GM19025 (cell line): ENCODE measurements at regions not wholly inside any gene's neighbourhood (a gene's known extent, or its start where the extent isn't known, plus 50 kb on each side); places are given as distances from the start of the nearest gene placed in this dataset.

ENCODE experiments used
- ATAC-seq: cut with Tn5 transposase; IDR thresholded peaks from one replicate; pipeline ENCODE4 v1.9.1; 2021; ENCODE audit warnings: mild to moderate bottlenecking, low read depth, moderate library complexity; ENCODE audit not compliant: unreplicated experiment

DNA sequence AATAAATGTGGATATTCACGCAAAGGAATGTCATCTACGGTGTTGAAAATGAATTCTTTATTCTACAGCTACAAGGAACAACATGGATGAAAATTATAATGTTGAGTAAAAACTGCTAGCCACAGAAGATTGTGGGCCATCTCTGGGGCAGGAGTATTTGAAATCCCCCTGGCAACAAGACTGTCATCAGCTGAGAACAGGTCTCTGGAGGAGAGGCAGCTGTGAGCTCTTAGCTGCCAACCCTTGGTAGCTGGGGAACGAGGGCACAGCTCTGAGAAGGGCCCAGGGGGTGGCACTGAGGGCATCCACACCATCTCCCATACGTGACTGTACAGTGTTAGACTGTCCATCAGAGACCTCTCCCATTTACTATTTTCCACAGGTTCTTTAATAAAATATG lies 340.1 kb upstream of the MGMT start:
- ATAC-seq: no peak

DNA sequence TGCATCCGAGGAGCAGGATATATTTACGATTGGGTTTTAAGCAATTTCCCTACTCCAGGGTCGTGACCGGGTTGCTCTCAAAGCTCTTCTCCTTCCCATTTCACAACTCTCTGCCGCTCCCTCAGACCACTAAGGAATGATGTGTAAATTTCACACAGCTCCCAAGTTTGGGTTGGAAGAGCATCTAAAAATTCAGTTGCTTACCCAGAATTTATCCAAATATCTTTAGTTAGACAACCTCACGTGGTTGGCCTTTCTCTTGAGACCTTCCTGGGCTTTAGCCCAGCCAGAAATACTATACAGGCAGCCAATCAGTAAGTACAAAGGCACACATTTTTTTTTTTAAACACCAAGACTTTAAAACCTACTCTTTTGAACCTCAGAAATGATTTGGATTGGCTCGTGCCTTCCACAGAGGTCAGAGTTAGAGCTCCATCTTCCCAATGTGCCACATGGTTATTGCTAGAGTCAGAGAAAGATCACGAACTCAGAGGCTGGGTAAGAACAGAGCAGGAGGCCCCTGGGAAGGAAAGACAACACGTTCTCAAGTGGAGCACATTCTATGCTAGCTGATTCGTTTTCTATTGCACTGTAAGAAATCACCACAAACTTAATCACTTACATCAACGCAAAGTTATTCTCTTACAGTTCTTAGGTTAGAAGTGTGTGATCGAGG lies 335.4 kb upstream of the MGMT start:
- ATAC-seq: no peak

DNA sequence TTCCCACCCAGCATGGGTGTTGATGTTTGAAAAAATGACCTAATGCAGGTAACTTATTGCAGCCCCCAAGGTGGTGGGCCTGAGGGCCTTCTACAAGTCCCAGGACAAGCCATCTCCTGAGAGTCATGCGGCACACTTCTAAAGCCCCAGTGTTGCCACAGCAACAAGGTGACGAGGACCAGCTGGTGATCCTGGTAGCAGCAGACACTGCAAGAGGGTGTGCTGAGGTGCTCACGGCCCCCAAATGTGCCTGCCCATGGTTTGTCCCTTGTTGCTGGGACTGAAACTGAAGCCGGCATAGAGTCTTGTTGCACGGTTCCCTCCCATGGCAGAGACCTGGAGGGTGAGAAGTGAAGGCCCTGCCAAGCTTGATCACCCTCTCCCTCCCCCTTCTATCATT lies 333.2 kb upstream of the MGMT start:
- no peak for ATAC-seq

DNA sequence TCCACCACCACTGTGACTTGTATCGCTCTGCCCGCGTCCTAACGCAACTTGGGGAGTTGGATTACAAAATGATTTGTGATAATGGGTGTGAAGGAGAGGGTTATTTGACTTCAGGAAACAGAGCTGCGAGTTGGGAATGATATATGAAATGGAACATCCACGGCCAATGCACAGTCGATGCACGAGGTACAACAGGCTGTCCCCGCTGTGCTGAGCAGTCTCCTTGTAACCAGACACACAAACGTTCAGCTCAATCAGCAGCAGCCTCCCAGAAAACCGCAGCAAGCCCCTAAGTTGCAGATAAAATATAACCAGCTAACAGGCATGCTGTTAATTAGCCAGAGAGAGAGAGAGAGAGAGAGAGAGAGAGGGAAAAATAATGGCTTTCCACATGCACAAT lies 332.7 kb upstream of the MGMT start:
- no peak for ATAC-seq

DNA sequence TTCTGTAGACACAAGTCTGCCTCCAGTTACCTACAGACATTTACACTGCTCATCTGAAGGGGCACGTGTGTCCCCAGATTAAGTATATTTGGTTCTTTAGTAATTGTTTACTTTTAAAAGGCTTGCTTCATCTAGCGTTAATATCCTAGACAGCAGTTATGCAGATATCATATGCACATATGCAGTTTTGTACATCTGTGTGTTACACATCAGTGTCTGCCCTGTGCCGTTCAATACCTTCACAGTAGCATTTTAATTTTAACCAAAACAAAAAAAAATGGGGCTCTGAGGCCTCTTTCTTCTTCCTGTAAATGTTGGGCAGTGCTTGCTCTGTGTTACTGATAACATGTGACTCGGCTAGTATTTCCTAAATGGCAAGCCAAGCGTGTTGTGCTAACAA lies 331.4 kb upstream of the MGMT start:
- ATAC-seq: no peak

DNA sequence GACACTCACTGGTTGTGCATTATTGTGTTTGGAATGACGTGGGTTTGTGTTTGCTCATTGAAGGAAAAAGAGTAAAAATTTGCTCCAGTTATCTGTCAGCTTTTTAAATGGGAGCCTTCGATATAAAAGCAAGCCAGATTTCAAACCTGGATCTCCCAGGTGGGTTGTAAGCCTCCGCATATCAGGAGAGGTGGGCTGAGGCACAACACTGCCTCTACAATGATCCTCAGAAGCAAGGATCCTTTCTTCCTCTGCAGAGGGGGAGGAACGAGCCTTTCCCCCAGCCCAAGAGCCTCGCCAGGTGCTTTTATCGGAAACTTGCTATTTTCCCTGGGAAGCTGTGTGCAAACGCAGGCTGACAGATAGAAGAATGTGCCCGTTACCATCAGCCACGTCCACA lies 331.0 kb upstream of the MGMT start:
- ATAC-seq: no peak

DNA sequence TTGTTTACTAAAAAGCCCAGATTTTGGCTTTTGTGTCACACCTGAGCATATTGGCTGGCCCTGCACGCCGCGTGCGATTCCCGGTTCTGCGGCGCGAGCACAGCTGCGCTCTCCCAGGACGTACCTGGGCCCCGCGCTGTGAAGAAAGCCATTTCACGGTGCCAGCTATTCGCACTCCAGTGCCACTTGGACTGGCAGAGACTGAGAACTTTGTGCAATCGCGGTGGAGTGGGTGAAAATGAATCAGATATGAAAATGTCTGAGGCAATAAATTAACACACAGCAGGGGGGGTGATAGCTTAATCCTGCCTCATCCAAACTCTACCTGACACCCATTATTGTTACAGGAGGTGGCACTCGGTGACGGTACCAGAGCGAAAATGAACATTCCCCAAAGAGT lies 330.1 kb upstream of the MGMT start:
- no peak for ATAC-seq

DNA sequence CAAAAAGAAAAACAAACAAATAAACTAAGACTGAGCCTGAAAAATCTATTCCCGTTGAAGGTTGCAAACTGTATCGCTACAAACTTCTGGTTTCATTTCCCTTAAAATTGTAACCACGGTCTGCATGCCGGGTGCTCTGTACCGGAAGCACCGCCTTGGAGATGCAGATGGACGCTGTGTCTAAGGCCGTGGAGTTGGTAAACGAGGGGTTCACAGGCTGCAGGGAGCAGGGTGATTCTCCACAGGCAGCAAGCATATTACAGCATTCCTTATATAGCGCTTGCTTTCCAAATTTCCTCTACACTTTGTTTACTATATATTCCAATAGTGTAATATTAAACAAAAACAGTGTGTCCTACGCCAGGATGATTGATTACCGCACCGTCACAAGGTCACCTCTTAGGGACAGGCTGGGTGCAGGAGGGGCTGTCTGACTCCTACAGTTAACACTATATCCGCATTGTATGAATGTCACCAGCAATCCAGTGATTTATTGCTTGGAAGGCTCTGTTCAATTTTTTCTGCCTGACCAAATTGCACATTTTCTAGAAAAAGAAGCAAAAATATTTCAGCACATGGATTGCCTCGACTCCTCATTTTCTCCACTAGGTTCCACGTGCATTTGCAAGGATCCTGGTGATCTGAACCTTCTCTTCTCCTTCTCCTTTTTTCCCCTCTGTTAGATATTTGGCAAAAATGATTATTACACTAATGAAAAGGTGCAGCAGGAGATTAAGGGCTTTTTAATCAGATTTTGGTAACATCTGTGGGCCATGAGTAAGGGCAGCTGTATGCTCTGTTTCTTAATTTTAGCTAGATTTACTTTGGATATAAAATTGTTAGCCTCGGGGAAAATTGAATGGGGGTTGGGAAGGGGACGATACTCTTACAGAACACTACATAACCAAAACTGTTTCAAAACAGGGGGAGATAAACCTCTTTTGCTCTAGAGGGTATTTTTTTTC lies 325.8 kb upstream of the MGMT start:
- no peak for ATAC-seq

DNA sequence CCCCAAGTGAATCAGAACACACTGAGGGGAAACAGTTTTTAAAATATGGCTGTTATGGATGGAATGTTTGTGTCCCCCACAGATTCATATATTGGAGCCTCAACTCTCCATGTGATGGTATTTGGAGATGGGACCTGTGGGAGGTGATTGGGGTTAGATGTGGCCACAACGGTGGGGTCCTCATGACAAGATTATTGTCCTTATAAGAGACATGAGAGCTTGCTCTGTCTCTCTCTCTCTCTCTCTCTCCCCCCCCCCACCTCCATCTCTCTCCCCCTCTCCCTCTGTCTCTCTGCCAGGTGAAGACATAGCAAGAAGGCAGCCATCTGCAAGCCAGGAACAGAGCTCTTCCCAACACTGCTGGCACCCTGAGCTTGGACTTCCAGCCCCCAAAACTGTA lies 315.8 kb upstream of the MGMT start:
- ATAC-seq: no peak

DNA sequence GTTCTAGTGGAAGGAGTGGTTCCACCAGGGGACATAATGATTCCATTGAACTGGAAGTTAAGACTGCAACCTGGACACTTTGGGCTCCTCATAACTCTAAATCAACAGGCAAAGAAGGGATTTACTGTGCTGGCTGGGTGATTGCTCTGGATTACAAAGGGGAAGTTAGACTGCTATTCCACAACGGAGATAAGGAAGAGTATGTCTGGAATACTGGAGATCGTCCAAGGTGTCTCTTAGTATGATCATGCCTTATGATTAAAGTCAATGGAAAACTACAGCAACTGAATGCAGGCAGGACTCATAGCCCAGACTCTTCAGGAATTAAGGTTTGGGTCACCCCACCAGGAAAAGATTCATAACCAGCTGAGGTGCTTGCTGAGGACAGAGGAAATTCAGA lies 310.6 kb upstream of the MGMT start:
- ATAC-seq: no peak

DNA sequence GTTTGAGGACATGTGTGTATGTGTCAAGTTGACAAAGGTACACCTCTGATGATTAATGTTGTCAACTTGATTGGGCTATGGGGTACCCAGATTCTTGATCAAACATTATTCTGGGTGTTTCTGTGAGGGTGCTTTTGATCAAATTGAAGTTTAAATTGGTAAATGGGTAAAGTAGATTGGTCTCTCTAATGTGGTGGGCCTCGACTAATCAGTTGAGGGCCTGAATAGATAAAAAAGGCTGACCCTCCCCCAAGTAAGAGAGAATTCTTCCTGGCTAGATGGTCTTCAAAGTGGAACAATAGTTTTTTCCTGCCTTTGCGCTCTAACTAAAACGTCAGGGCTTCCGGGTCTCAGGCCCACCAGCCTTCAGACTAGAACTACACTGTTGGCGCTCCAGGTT lies 309.9 kb upstream of the MGMT start:
- ATAC-seq: no peak

DNA sequence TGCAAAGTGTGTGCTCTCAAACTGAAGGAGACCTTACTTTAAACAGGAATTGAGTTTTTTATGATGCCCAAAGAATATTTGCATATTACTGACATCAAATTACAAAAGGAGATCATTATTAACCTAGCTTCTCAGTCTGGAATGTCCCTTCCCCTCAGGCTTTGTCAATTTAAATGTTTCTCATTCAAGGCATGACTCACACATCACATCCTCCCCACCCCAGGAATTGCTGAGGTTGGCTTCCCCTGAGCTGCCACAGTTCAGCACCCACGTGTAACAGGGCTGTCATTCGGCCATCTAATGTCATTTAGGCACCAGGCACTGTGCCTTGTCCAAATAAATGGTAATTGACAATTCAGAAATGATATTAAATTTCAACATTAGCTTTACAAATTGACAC lies 305.9 kb upstream of the MGMT start:
- ATAC-seq: no peak

DNA sequence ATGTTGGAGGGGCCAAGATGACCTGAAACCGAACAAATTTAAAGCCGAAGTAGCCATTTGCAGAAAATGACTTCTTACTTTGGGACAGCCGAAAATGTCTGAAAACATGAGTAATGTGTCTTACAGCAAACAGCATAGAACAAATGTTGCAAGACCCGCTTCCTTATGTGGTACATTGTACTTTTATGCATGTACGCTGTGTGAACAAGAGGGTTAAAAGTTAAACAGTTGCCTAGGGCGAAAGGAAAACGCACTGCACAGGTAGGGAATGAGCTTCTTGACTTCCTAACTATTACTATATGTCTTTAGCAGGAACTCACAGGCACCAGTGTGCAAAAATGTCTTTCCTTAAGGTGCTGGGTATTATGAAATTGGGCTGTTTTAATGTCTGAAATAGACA lies 303.5 kb upstream of the MGMT start:
- ATAC-seq: no peak

DNA sequence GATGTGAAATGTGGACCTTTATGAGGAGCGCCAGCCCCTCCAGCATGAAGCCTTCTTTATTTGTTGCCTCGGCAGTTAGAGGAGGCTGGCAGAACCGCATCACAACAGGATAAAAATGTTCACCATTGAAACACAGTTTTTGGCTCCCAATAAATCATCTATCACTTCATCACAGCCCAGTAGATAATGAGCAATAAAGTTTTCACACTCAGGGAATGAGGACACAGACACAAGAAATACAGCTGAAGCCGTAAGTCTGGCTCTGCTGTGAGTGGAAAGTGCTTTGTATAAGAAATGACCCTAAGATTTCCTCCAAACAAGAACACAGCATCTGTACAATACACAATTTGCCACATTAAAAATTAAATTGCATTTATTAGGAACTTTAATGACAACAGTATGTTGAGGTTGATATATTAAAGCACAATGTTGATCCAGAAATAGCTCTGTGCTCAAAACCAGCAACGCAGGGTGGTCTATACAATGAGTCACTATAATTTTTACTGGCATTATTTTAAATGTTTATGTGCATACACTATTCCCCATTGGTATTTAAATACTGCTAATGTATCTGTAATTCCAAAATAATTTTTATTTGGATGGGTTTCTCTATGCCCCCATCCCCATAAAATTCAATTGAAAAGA lies 301.8 kb upstream of the MGMT start:
- no peak for ATAC-seq

DNA sequence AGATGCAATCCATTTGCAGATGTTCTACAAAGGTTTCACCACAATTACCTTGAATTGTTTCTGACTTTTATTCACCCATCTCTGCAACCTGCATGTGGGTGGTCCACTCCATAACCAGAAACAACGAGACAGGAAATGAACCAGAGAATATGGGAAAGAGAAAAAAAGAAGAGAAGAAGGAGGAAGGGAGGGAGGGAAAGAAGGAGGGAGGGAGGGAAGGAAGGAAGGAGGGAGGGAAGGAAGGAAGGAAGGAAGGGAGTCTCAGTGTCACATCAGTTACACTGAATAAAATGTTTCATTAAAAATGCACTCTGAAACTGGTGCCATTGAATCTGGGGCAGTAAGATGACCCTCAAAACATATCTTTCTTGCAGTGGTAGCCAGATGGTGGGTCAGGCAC lies 301.3 kb upstream of the MGMT start:
- ATAC-seq: no peak

DNA sequence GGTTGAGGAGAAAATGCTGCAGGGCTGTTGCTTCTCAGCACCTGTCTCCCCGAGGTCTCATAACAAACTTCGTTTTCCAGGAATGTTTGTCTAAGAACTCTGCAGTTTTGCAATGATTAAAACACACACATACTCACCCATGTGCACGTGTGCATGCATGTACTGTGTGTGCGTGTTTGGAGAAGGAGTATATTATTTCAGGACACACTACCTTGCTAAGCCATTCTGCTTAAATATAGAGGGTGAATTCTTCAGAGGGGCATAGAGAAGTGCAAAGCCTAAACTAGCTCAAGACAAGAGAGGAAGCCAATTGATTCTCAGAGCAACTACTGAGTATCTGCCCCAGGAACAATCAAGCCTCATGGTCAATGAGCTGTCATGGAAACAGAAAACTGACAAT lies 298.4 kb upstream of the MGMT start:
- no peak for ATAC-seq

DNA sequence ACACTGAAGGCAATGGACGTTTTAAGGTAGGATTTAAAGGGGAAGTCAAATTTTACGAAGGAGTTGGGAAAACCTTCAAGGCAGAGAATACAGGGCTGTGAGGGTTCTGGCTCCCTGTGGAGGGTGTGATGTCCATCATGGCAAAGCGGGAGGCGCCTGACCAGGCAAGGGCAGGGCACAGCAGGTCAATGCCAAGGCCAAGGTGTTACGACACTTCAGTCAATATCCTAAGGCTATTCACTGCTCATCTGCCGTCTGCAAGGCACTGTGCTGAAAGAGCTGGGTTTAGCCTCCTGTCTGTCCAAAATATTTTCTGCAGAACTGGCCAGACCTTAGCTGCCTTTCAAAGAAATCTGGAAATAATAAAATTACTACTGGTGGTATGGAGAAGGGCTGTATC lies 297.9 kb upstream of the MGMT start:
- ATAC-seq: no peak

DNA sequence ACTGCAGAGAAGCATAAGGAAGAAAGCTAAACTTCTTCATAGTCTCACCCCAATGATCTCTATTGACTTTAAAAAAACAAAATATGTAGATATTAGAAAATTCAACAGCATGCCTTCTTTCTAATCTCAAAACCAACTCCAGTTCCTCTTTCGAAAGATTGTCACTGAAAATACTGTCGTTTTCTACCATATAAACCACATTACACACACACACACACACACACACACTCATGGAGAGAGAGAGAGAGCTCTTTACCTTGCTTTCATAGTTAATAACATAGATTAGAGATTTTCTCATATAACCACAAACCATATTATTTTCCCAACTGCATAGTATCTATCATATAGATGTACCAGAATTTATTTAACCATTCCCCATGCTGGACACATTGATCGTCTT lies 296.2 kb upstream of the MGMT start:
- ATAC-seq: no peak

DNA sequence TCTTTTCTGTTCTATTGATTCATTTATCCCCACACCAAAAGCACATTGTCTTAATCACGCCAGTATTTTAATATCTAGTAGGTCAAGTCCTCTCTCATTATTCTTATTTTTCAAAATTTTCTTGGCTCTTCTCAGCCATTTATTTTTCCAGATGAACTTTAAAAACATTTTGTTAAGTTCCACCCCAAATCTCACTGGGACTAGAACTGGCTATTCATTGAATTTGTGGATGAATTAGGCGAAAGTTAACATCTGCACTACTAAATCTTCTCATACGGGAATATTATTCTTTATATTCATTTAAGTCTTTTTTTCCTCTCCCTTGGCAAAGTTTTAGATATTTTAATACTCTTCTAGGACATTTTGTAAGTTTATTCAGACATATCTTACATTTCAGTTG lies 295.2 kb upstream of the MGMT start:
- no peak for ATAC-seq

DNA sequence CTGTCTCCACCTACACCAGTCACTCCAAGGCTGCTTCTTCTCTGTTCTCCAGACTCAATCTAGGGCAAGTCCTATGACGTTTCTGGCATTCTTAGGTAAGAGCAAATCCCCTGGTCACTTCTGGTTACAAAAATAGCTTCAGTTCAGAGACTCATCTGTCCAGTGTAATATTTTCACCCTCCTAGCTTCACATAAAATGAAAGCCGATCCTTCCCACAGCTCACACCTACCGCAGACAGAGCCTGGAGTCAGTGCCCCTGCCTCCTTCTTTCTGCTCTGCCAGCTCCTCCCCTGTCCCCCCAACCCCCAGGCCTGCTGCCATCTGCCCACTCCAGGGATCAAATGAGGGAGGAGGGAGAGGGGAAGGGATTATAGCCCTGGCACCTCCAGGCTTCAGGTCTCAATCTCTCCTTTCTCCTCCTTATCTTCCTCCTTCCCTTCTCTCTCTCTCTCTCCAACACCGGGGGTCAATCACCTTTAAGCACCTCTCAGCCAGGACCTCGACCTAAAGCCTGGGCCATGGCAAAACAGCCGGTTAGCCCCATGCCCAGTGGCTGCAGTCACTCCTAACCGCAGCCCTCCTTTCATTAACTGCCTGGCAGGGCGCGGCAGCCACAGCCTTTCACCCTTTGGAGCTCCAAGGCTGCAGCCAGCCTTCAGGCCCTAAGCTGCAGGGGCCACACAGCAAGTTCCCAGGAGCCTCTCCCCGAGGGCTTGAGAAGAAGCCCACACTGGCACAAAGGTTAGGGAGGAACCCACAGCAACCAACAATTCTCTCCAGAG lies 292.6 kb upstream of the MGMT start:
- ATAC-seq: no peak
